ENCODE measurements at regions not wholly inside any gene's neighbourhood (a gene's known extent, or its start where the extent isn't known, plus 50 kb on each side); places are given as distances from the start of the nearest gene placed in this dataset.

DNA sequence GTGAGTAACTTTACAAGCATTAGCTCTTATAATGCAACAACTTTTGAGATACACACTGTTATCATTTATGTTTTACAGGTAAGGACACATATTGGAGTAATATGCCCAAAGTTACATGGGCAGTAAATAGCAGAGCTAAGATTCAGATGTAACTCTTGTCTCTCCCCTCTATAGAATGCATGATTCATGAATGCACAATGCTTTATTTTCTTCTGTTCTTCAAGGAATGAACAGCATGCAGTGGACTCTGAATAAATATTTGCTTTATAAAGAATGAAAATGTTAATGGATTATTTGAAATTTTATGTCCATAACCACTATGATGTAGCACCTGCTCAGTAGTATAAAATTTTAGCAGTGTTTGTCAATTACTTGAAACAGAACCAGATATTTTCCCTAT is 629.5 kb downstream of the KCTD16 start:
- H3K9me3 ChIP-seq: no peaks in the 10 kb centered on the region
- no peaks in the 10 kb centered on the region for H3K36me3 ChIP-seq
- no peak for TF ChIP-seq CTCF (IDR thresholded peaks at IDR 0.05)
- intact Hi-C loops (cut with DNase I): no loop called here
- no peak overlapping the region for H3K27ac ChIP-seq
- no peaks in the 10 kb centered on the region for H3K27me3 ChIP-seq
- H3K4me1 ChIP-seq: no peaks in the 10 kb centered on the region
- no peak for DNase-seq (ENCODE audit: low spot score in 2 of 2)
- no peak overlapping the region for H3K4me3 ChIP-seq

GRCh38 chr5:144798595-144798994 is 627.9 kb downstream of the KCTD16 start:
- no peak overlapping the region for H3K27ac ChIP-seq
- DNase-seq (ENCODE audit: low spot score in 2 of 2): no peak
- H3K4me3 ChIP-seq: no peak overlapping the region
- H3K9me3 ChIP-seq: no peaks in the 10 kb centered on the region
- no peak for TF ChIP-seq CTCF (IDR thresholded peaks at IDR 0.05)
- H3K4me1 ChIP-seq: no peaks in the 10 kb centered on the region
- H3K27me3 ChIP-seq: no peaks in the 10 kb centered on the region
- H3K36me3 ChIP-seq: no peaks in the 10 kb centered on the region
- intact Hi-C loops (cut with DNase I): no loop called here

DNA sequence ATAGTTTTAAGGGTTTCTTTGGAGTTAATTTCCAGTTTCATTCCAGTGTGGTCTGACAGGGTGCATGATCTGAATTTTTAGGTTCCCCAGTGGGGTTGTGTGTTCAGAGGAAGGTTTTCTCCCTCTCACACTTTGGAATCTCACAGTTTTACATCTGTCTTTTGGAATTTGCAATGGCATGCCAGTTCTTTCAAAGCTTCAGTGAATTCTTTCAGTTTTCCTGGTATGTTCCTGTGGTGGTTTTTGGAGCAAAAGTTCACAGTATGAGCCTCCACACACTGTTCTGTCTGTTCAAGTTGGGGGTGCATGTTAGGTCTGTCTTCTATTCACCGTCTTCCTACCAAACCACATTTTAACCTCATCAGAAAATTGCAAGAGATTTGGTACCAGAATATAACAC is 624.2 kb downstream of the KCTD16 start:
- DNase-seq (ENCODE audit: low spot score in 2 of 2): no peak
- Histone ChIP-seq H3K36me3 (no peaks in the 10 kb centered on the region), H3K9me3 (peaks cover 0 to 4% of the 10 kb centered on the region in 2 donors), H3K27ac (no peak overlapping the region), H3K4me1 (no peaks in the 10 kb centered on the region), H3K4me3 (no peak overlapping the region), H3K27me3 (no peaks in the 10 kb centered on the region)
- intact Hi-C loops (cut with DNase I): no loop called here
- no peak for TF ChIP-seq CTCF (IDR thresholded peaks at IDR 0.05)

- Histone ChIP-seq H3K27me3 (no peaks in the 10 kb centered on the region), H3K4me3 (no peak overlapping the region), H3K9me3 (peaks cover 0 to 4% of the 10 kb centered on the region in 2 donors), H3K36me3 (no peaks in the 10 kb centered on the region), H3K27ac (no peak overlapping the region), H3K4me1 (no peaks in the 10 kb centered on the region)
- no peak for TF ChIP-seq CTCF (IDR thresholded peaks at IDR 0.05)
- DNase-seq (ENCODE audit: low spot score in 2 of 2): no peak
- intact Hi-C loops (cut with DNase I): no loop called here
Observed at GRCh38 chr5:144788556-144788955, 617.9 kb downstream of the KCTD16 start.

GRCh38 chr5:144788046-144788445 is 617.4 kb downstream of the KCTD16 start:
- Histone ChIP-seq H3K27me3 (no peaks in the 10 kb centered on the region), H3K27ac (no peak overlapping the region), H3K4me3 (no peak overlapping the region), H3K36me3 (no peaks in the 10 kb centered on the region), H3K9me3 (peaks cover 0 to 4% of the 10 kb centered on the region in 2 donors), H3K4me1 (no peaks in the 10 kb centered on the region)
- no peak for DNase-seq (ENCODE audit: low spot score in 2 of 2)
- intact Hi-C loops (cut with DNase I): no loop called here
- TF ChIP-seq CTCF (IDR thresholded peaks at IDR 0.05): no peak

DNA sequence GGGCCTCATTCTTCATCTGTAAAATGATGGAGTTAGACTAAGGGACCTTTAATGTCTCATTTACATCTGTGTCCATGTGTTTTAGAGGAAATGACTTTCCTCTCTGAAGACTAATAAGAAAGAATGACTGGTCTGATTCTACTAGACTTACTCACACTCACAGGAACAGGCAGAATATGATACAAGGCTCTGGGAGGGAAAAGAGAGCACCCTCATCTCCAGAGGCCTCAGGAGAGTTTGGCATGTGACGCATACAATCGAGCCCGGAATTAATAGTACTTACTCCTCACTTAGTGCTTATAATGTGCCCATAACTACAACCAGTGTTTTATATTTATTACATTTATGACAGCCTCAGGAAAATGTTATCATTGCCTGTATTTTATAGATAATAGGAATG is 608.7 kb downstream of the KCTD16 start:
- no peaks in the 10 kb centered on the region for H3K4me1 ChIP-seq
- H3K36me3 ChIP-seq: no peaks in the 10 kb centered on the region
- no peak overlapping the region for H3K4me3 ChIP-seq
- H3K27me3 ChIP-seq: no peaks in the 10 kb centered on the region
- DNase-seq (ENCODE audit: low spot score in 2 of 2): no peak
- no peak overlapping the region for H3K27ac ChIP-seq
- intact Hi-C loops (cut with DNase I): no loop called here
- H3K9me3 ChIP-seq: no peaks in the 10 kb centered on the region
- no peak for TF ChIP-seq CTCF (IDR thresholded peaks at IDR 0.05)

All from ascending aorta (tissue), 2 donors.